ENCODE measurements at regions not wholly inside any gene's neighbourhood (a gene's known extent, or its start where the extent isn't known, plus 50 kb on each side); places are given as distances from the start of the nearest gene placed in this dataset.

DNA sequence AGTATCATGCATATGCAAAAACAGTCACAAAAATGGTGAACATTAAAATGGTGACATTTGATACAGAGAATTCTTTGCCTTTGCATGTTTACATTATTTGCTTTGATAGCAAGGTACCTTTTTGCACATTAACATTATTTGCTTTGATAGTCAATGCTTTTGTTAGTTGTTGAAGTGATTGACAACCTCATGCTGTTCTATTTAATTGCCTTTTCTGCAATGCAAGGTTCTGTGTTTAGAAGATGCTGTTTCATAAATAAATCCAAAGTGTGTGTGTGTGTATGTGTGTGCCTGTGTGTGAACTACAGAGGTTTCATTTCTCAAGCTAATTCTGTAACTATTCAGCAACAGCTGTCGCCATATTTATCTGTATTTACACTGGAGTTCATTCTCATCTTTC, 668.7 kb downstream of the NR2F1-AS1 start:
- no peak for DNase-seq

DNA sequence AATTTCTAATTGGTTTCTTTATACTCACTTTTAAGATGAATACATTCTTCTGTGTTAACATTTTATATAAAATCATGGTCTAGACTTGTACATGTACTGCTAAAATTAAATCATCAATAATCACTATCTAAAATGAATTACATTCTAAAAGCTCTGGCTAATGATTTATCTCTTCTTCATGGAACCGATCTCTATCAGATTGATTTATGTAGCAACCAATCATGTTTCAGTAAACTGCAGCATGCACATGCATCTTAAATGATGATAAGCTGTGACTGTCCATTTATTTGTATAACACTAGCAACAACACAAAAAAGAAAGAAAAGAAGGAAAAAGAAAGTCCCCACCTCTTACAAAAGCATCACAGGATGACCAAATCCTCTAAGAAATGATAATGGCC, 669.2 kb downstream of the NR2F1-AS1 start:
- no peak for DNase-seq

GRCh38 chr5:92911293-92911692, 669.7 kb downstream of the NR2F1-AS1 start:
- no peak for DNase-seq

- DNase-seq = peak; percentile 30
Observed at GRCh38 chr5:92909602-92909962, 671.4 kb downstream of the NR2F1-AS1 start.

DNA sequence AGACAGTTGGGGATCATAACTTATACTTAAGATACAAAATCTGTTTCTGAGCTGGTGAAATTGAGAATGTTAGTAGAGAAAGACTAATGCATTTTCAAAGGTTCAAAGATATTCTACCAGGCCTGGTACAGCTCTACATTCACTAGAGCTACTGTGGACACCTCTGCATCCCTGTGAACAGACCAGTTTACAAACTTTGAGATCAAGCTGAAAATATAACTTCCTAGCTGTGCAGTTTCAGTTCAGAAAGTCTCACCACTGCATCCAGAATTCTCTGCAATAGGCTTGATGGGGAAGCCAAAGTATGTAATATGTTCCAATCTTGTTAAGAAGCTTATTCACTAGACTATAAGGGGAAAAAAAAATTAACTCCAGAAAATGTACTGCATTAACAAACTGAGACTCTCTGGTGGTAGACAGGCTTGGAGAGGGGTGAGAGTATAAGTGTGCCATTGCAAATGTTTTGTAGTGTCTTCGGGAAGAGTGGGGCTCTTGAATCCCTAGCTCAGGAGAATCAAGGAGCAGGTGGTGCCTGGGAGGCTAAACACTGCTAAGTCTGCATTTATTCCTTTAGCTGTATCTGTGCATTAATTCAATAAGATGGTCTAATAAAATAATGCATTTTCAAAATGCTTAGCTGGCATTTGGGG, 671.9 kb downstream of the NR2F1-AS1 start:
- no peak for DNase-seq

GRCh38 chr5:92907938-92908606, 672.9 kb downstream of the NR2F1-AS1 start:
- DNase-seq = peak; percentile 44

DNA sequence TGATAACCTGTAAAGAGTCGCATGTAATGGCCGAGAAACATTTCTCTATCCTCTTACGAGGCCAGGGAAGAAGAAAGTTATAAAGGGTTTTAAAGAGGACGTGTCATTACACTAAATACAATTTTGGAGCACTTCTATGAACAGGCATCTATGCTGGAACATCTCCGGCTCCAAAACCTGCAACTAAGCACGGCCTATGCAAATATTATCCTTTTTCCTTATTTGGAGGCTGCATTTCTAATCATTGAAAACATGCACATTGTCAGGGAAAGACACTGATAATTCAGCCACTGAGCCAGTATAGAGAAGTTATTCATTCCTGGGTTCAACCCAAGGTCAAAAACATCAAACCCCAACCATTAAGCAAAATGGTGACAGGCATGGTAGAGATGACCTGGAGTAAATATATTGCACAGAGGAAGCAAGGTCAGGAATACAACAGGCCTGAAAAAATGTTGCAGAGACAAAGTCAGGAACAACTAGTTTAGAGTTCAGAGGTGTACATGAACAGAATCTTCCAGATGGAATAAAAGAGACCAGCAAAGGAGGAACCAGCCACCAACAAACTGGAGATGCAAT, 674.1 kb downstream of the NR2F1-AS1 start:
- DNase-seq = no peak

DNA sequence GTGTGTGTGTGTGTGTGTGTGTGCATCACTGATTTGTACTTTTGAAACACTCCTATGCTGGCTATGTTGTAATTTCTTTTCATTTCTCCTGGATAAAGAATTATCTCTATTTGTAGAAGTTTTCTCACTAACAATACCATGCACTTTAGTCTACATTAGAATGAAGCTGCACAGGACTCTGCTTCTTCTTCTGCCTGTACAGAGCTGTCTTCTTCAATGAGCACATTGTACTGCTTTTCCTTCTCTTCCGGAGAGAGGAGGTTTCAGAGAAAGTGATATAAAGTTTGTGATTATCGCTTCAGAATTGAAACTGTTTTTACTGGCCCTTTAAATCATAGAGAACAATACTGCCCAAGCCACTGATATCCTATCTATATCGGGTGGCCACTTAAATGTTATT, 677.0 kb downstream of the NR2F1-AS1 start:
- no peak for DNase-seq

DNA sequence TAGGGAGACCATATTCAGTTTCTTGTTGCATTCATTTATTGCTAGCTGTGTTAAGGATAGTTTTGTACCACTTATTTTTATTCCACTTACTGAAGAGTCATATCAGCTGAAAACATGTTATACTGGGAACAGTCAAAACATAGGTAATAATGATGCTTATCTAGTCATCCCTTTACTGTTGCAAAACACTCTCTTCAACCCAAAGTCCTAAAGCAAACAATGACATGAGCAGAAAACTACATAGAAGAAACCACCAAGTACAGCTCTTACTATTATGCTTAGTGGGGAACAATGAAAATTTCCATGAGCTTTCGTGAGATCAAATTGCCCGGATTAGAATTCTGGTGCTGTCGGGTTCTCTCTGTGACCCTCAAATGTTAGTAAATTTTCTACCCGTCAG, 681.4 kb downstream of the NR2F1-AS1 start:
- no peak for DNase-seq

GRCh38 chr5:92896722-92897121, 684.3 kb downstream of the NR2F1-AS1 start:
- no peak for DNase-seq

DNA sequence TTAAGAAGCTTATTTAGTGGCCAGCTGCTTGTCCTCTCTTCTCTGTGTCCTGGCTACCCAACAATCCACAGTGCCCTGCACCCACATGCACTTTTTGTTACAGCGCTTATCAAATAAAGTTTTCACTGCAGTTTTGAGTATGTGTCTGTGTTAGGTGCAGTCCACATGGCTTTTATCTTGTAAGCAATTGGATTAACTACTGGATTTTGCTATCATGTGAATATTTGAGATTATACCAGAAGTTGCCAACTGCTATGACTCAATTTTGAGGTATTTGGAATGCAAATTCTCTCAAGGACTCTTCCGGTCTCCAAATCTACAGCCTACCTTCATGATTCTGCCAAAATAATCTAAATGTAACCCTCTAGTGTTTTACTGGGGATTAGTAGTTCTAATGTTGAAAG, 690.2 kb downstream of the NR2F1-AS1 start:
- peak; percentile 45 for DNase-seq

GRCh38 chr5:92889140-92889539, 691.9 kb downstream of the NR2F1-AS1 start:
- DNase-seq = no peak

- DNase-seq = no peak
Observed at GRCh38 chr5:92887254-92887653, 693.8 kb downstream of the NR2F1-AS1 start.

GRCh38 chr5:92886751-92887150, 694.3 kb downstream of the NR2F1-AS1 start:
- DNase-seq = peak; percentile 32

GRCh38 chr5:92885950-92886349, 695.1 kb downstream of the NR2F1-AS1 start:
- no peak for DNase-seq

DNA sequence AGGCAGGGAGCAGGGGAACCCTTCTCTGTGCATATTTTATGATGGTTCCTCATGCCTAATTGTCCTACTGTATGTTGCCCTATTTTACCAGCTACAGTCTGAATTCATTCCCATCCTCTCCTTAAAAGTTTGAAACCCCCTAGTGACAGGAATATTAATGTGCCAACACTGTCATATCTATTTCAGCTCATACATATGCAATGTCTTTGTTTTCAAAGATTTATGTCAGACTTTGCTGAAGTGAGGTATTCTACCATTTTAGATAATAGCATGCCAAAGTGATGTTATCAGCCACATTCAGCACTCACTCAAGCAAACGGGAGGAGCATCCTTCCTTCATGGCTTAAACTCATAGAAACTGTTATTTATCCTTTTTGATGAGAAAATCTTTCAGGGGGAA, 696.5 kb downstream of the NR2F1-AS1 start:
- DNase-seq = peak; percentile 25

DNA sequence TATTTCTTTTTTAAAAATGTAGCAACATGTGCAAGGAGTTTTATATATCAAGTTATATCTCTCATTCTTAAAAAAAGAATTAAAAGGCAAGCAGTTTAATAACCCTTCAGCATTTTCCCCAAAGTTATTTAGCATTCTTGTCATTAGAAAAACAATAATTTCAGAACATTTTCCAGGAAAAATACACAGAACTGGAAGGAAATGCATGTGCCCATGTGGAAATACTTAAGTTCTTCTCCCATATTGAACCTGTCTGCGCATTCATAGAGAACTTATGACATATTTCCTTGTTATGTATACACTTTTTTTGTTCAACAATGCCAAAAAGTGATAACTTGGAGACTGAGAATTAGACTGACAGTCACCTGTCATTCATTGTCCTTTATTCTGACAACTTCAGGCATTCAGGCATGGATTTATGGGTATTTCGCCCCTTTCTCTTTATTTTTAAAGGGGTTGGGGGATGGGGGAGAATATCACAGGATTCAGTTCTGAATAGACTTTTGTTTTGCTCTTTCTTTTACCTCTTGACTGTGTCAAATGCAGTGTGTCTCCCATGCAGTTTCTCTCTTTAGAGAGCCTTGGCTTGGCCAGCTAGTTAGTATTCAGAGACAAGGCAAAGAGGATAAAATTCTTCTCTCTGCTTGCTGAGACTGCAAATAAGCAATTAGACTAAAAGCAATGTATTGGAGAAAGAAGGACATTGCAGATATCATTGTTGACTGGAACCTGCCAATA, 701.0 kb downstream of the NR2F1-AS1 start:
- DNase-seq = no peak

DNA sequence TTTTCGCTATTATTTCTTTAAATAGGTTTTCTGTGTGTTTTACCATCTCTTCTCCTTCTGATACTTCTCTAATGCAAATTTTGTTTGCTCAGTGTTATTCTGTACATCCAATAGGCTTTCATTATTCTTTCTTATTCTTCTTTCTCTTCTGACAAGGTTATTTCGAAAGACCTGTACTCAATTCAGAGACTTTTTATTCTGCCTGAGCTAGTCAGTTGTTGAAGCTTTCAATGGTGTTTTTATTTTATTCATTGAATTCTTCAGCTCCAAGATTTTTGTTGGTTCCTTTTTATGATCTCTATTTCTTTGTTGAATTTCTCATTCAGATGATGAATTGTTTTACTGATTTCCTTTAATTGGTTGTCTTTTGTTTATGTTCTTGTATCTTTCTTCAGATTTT, 706.2 kb downstream of the NR2F1-AS1 start:
- DNase-seq = no peak

- DNase-seq = no peak
Observed at GRCh38 chr5:92868442-92868841, 712.6 kb downstream of the NR2F1-AS1 start.

GRCh38 chr5:92864591-92864990, 716.4 kb downstream of the NR2F1-AS1 start:
- no peak for DNase-seq

DNA sequence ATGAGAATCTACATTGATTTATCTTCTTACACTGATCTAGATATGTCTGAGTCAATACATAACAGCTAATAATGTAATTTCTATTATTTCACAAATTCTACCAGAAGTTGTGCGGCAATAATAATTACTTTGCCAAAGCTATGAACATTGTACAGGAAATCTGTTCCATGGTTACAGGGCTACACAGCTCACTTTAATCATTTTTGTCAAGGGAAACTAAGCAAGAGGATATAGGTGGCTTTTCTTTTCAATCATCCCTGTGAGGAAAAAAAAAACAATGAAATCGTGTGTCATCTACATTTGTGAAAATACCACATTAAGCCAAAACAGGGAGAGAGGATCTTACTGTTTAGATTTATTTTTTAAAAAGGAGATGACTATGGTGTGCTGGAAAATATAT, 717.4 kb downstream of the NR2F1-AS1 start:
- DNase-seq = no peak

GRCh38 chr5:92861531-92862285, 719.3 kb downstream of the NR2F1-AS1 start:
- DNase-seq = no peak

- DNase-seq = no peak
Observed at GRCh38 chr5:92860061-92860460, 721.0 kb downstream of the NR2F1-AS1 start.

All from fibroblast of upper back skin (primary cell).